PC-9 (cell line): ENCODE measurements at regions not wholly inside any gene's neighbourhood (a gene's known extent, or its start where the extent isn't known, plus 50 kb on each side); places are given as distances from the start of the nearest gene placed in this dataset.
A peak's percentile ranks its signal among the peaks of the same experiment; 100 is the strongest.

Source experiments
- BruUV-seq: library from RNA; stranded (reverse); fragments of 400-500 nt; replicated peaks from 2 replicates; lab custom pipeline; 2021; lab: Mats Ljungman, UMichigan
- CTCF ChIA-PET: fragments of 300-600 bp; sonication (Branson Sonifier 250); formaldehyde crosslinking; loops from one replicate; lab custom pipeline; 2022; ENCODE audit warnings: antibody characterized with exemption; lab: Charles Lee
- POLR2A ChIA-PET: fragments of 300-600 bp; sonication (Branson Sonifier 250); formaldehyde crosslinking; loops from one replicate; lab custom pipeline; 2022; ENCODE audit warnings: antibody characterized with exemption; ENCODE audit not compliant: unreplicated experiment; lab: Charles Lee
- DNase-seq, 2 experiments: peaks; one replicate each; pipeline versions ENCODE4 v3.0.0 to v3.0.0-alpha.2; 2015 to 2022; ENCODE audit warnings: mixed read lengths in 1 of 2
- H2AFZ ChIP-seq: fragments of 200-600 bp; sonication (generic); 2 replicates; pipeline ENCODE4 v1.8.1; 2017; ENCODE audit warnings: antibody characterized with exemption
- H3F3A ChIP-seq: fragments of 200-600 bp; sonication (generic); 2 replicates; pipeline ENCODE4 v1.8.1; 2017; ENCODE audit warnings: antibody characterized with exemption, mild to moderate bottlenecking, low read depth; ENCODE audit not compliant: insufficient read depth
- H3K27ac ChIP-seq: fragments of 200-600 bp; sonication (generic); 2 replicates; pipeline ENCODE4 v1.6.1; 2016; ENCODE audit warnings: mixed run types
- H3K27me3 ChIP-seq: fragments of 200-600 bp; sonication (generic); 2 replicates; pipeline ENCODE4 v1.6.1; 2016; ENCODE audit warnings: low read depth, mixed run types; ENCODE audit not compliant: insufficient read depth
- H3K36me3 ChIP-seq: fragments of 200-600 bp; sonication (generic); 2 replicates; pipeline ENCODE4 v1.6.1; 2016; ENCODE audit warnings: low read depth, mixed run types
- H3K4me1 ChIP-seq: fragments of 200-600 bp; sonication (generic); replicated peaks from 2 replicates; pipeline ENCODE4 v1.6.1; 2016; ENCODE audit warnings: mixed run types; ENCODE audit not compliant: insufficient read depth
- H3K4me2 ChIP-seq: fragments of 200-600 bp; sonication (generic); 2 replicates; pipeline ENCODE4 v1.6.1; 2017; ENCODE audit warnings: mixed run types
- H3K4me3 ChIP-seq: fragments of 200-600 bp; sonication (generic); 2 replicates; pipeline ENCODE4 v1.6.1; 2016; ENCODE audit warnings: mixed run types
- H3K79me2 ChIP-seq: fragments of 200-600 bp; sonication (generic); 2 replicates; pipeline ENCODE4 v1.6.1; 2017; ENCODE audit warnings: low read depth, mixed run types
- H3K9me2 ChIP-seq: fragments of 200-600 bp; sonication (generic); 2 replicates; pipeline ENCODE4 v1.8.1; 2017; ENCODE audit warnings: mild to moderate bottlenecking; ENCODE audit not compliant: insufficient read depth
- H3K9me3 ChIP-seq: fragments of 200-600 bp; sonication (generic); 2 replicates; pipeline ENCODE4 v1.8.1; 2016; ENCODE audit warnings: low read depth; ENCODE audit not compliant: insufficient read depth
- H4K20me1 ChIP-seq: fragments of 200-600 bp; sonication (generic); 2 replicates; pipeline ENCODE4 v1.8.1; 2017; ENCODE audit not compliant: insufficient read depth
- EZH2 ChIP-seq: fragments of 200-600 bp; sonication (generic); IDR thresholded peaks from 2 replicates; pipeline ENCODE4 v1.8.0; 2017; ENCODE audit warnings: antibody characterized with exemption, low read depth
- intact Hi-C: fragments of 100-400 bp; cut with micrococcal nuclease; formaldehyde crosslinking; loops from one replicate; pipeline ENCODE4 v1.10.0; 2022; ENCODE audit not compliant: unreplicated experiment
- TF ChIP-seq, protein P1 (sequence below): fragments of 200-600 bp; sonication (generic); conservative IDR thresholded peaks from 2 replicates; pipeline ENCODE4 v1.6.1; 2017; ENCODE audit warnings: mixed run types, antibody characterized with exemption, mild to moderate bottlenecking, moderate library complexity

DNA sequence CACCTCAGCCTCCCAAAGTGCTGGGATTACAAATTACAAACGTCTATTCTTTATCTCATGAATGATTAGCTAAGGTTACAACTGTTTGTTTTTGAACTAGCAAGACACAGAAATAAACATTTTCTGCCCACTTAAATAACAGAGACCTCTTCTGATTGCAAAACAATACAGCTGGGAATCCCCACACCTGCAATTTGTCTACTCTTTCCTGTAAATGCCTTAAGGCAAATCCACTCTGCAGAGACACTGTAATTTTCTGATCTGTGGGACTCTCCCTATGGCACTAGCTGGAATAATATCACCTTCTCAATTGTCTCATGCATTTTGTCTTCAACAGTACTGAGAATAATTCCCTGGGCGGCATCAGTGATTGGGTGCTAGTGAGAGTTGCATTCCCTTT, 149.3 kb upstream of the FAM3C start:
- POLR2A ChIA-PET, result interaction anchor here (0.7 kb wide), 1 partner anchor 150 kb away, joined by 3 read pairs; no protein-coding TSS in a partner anchor
- intact Hi-C loops, result loop anchor here (1.0 to 5.0 kb wide), 2 partner anchors 65 to 558 kb away; partner anchors contain the start of gene CPED1

DNA sequence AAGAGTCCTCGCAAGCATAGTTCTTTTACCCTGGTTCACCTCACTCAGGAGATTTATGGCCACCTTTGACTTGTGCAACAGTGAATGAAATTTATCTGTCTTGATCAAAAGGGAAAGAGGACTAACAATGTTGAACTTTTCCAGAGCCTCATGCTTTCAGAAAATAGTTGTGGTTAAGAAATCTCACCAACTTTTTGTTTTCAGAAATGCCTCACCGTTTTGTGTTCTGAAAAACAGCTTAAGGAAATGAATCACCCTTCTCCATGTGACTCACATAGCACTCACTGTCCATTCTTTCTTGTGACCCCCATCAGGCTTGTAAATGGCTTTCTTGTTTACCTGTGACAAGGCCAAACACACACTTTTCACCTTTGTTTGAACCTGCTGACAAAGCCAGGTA, 148.6 kb upstream of the FAM3C start:
- Histone ChIP-seq H2AFZ (no peak overlapping the region), H3K4me2 (peak overlapping the region; percentile 21; the same call in 1 of the 2 replicates), H4K20me1 (no peaks in the 10 kb centered on the region), H3K4me1 (peaks cover 32% of the 10 kb centered on the region), H3K4me3 (no peak overlapping the region), H3K27ac (peak overlapping the region; percentile 87), H3K27me3 (no peaks in the 10 kb centered on the region), H3K79me2 (no peaks in the 10 kb centered on the region), H3K9me2 (no peaks in the 10 kb centered on the region), H3F3A (peaks cover 26% of the 10 kb centered on the region), H3K36me3 (0 out of 2 replicates have a peak, but pooled peaks cover 12% of the 10 kb centered on the region), H3K9me3 (peaks cover 42% of the 10 kb centered on the region)
- POLR2A ChIA-PET, result interaction anchor here (0.7 kb wide), 1 partner anchor 149 kb away, joined by 3 read pairs; no protein-coding TSS in a partner anchor
- no TSS peak for BruUV-seq
- no peak for TF ChIP-seq EZH2
- TF ChIP-seq, protein P1, sequence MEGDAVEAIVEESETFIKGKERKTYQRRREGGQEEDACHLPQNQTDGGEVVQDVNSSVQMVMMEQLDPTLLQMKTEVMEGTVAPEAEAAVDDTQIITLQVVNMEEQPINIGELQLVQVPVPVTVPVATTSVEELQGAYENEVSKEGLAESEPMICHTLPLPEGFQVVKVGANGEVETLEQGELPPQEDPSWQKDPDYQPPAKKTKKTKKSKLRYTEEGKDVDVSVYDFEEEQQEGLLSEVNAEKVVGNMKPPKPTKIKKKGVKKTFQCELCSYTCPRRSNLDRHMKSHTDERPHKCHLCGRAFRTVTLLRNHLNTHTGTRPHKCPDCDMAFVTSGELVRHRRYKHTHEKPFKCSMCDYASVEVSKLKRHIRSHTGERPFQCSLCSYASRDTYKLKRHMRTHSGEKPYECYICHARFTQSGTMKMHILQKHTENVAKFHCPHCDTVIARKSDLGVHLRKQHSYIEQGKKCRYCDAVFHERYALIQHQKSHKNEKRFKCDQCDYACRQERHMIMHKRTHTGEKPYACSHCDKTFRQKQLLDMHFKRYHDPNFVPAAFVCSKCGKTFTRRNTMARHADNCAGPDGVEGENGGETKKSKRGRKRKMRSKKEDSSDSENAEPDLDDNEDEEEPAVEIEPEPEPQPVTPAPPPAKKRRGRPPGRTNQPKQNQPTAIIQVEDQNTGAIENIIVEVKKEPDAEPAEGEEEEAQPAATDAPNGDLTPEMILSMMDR, result no peak
- intact Hi-C loops, result loop anchor here (1.0 to 5.0 kb wide), 7 partner anchors 14 to 557 kb away; partner anchors contain the start of genes CPED1 and FAM3C
- CTCF ChIA-PET, result interaction anchor here (0.6 to 2.1 kb wide), 6 partner anchors 14 to 215 kb away, joined by 3 to 10 read pairs (median 5); no protein-coding TSS in a partner anchor
- peak; percentile 65 to 99 for DNase-seq

More for the DNA sequence above, 149.3 kb upstream of the FAM3C start:
- peaks cover 38% of the 10 kb centered on the region for H3K9me3 ChIP-seq
- peaks cover 26% of the 10 kb centered on the region for H3F3A ChIP-seq
- TF ChIP-seq, protein P1, result no peak
- TF ChIP-seq EZH2, result no peak
- CTCF ChIA-PET, result interaction anchor here (0.6 to 2.1 kb wide), 6 partner anchors 15 to 243 kb away, joined by 3 to 14 read pairs (median 6); no protein-coding TSS in a partner anchor
- no peak for DNase-seq
- no TSS peak for BruUV-seq
- H3K27me3 ChIP-seq, result no peaks in the 10 kb centered on the region
- no peak overlapping the region for H3K4me2 ChIP-seq
- no peak overlapping the region for H2AFZ ChIP-seq
- no peaks in the 10 kb centered on the region for H3K79me2 ChIP-seq
- H3K27ac ChIP-seq, result peak overlapping the region; percentile 87
- no peaks in the 10 kb centered on the region for H3K9me2 ChIP-seq
- peaks cover 32% of the 10 kb centered on the region for H3K4me1 ChIP-seq
- 0 out of 2 replicates have a peak, but pooled peaks cover 12% of the 10 kb centered on the region for H3K36me3 ChIP-seq
- H4K20me1 ChIP-seq, result no peaks in the 10 kb centered on the region
- H3K4me3 ChIP-seq, result no peak overlapping the region

GRCh38 chr7:121544238-121544637, 148.1 kb upstream of the FAM3C start:
- DNase-seq, result no peak
- H3K36me3 ChIP-seq, result 0 out of 2 replicates have a peak, but pooled peaks cover 12% of the 10 kb centered on the region
- peaks cover 42% of the 10 kb centered on the region for H3K9me3 ChIP-seq
- POLR2A ChIA-PET, result no interaction called here
- H3K27me3 ChIP-seq, result no peaks in the 10 kb centered on the region
- H3K4me1 ChIP-seq, result peaks cover 32% of the 10 kb centered on the region
- peak overlapping the region; percentile 87 for H3K27ac ChIP-seq
- H4K20me1 ChIP-seq, result no peaks in the 10 kb centered on the region
- H3K4me3 ChIP-seq, result no peak overlapping the region
- CTCF ChIA-PET, result interaction anchor here (0.7 to 2.1 kb wide), 3 partner anchors 14 to 177 kb away, joined by 3 to 10 read pairs (median 5); no protein-coding TSS in a partner anchor
- no TSS peak for BruUV-seq
- H3F3A ChIP-seq, result peaks cover 26% of the 10 kb centered on the region
- no peaks in the 10 kb centered on the region for H3K9me2 ChIP-seq
- intact Hi-C loops, result loop anchor here (1.0 kb wide), 5 partner anchors 14 to 148 kb away; partner anchors contain the start of gene FAM3C
- no peak overlapping the region for H2AFZ ChIP-seq
- TF ChIP-seq EZH2, result no peak
- TF ChIP-seq, protein P1, result no peak
- peak overlapping the region; percentile 21 for H3K4me2 ChIP-seq
- H3K79me2 ChIP-seq, result no peaks in the 10 kb centered on the region
